ENCODE measurements at regions not wholly inside any gene's neighbourhood (a gene's known extent, or its start where the extent isn't known, plus 50 kb on each side); places are given as distances from the start of the nearest gene placed in this dataset.

DNA sequence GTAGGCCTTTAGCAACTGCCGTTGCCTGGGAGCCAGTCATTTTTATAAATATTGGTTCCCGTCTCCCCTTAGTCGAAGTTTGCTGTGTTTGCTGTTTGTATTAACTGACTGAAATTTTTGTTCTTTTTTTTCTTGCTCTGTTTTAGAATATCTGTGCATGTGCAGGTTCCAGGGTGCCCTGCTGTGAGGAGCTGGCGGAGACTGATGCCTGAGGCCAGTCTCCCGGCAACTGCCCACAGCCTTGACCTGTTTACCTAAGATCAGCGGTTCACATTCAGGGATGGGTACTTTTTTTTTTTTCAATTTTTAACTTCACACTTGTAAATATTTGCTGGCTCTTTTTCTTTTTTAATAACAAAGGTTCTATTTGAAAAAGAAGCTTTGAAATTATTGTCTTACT lies 262.6 kb upstream of the ADAMTS16 start:
- no peak for DNase-seq
- Histone ChIP-seq H3K27ac (ENCODE audit: low read depth, low read length) (no peak overlapping the region), H3K9ac (ENCODE audit: extremely low read depth, low read length, poor library complexity, severe bottlenecking) (no peak overlapping the region), H3K27me3 (ENCODE audit: control insufficient read depth, insufficient read depth, low read length, poor library complexity, severe bottlenecking) (no peaks in the 10 kb centered on the region), H3K4me1 (ENCODE audit: control insufficient read depth, insufficient read depth, low read length) (no peaks in the 10 kb centered on the region), H3K9me3 (ENCODE audit: control insufficient read depth, low read length) (no peaks in the 10 kb centered on the region), H3K36me3 (ENCODE audit: control insufficient read depth, insufficient read depth, low read length) (no peaks in the 10 kb centered on the region), H3K4me3 (ENCODE audit: low read length) (no peak overlapping the region)
- Mint-ChIP-seq H3K4me1 (no peaks in the 10 kb centered on the region), H3K27me3 (ENCODE audit: insufficient read depth) (peaks cover 1% of the 10 kb centered on the region), H3K36me3 (ENCODE audit: low read depth) (no peaks in the 10 kb centered on the region), H3K4me3 (no peak overlapping the region), H3K9me3 (no peaks in the 10 kb centered on the region), H3K27ac (no peak overlapping the region)
- TF ChIP-seq CTCF (conservative IDR thresholded peaks at IDR 0.05) = no peak
- 93 to 94% methylated on average over 5 to 6 of the region's 6 CpGs for WGBS, 2 experiments (ENCODE audit: insufficient coverage in 1 of 2, insufficient read length in 1 of 2)

- Mint-ChIP-seq H3K9me3 (no peaks in the 10 kb centered on the region), H3K36me3 (ENCODE audit: low read depth) (no peaks in the 10 kb centered on the region), H3K4me3 (no peak overlapping the region), H3K27me3 (ENCODE audit: insufficient read depth) (peaks cover 1% of the 10 kb centered on the region), H3K27ac (no peak overlapping the region), H3K4me1 (no peaks in the 10 kb centered on the region)
- Histone ChIP-seq H3K9ac (ENCODE audit: extremely low read depth, low read length, poor library complexity, severe bottlenecking) (no peak overlapping the region), H3K9me3 (ENCODE audit: control insufficient read depth, low read length) (no peaks in the 10 kb centered on the region), H3K27ac (ENCODE audit: low read depth, low read length) (no peak overlapping the region), H3K27me3 (ENCODE audit: control insufficient read depth, insufficient read depth, low read length, poor library complexity, severe bottlenecking) (no peaks in the 10 kb centered on the region), H3K4me1 (ENCODE audit: control insufficient read depth, insufficient read depth, low read length) (no peaks in the 10 kb centered on the region), H3K36me3 (ENCODE audit: control insufficient read depth, insufficient read depth, low read length) (no peaks in the 10 kb centered on the region), H3K4me3 (ENCODE audit: low read length) (no peak overlapping the region)
- no peak for TF ChIP-seq CTCF (conservative IDR thresholded peaks at IDR 0.05)
- 90 to 95% methylated on average over 4 to 10 of the region's 10 CpGs for WGBS, 2 experiments (ENCODE audit: insufficient coverage in 1 of 2, insufficient read length in 1 of 2)
- no peak for DNase-seq
Measured at GRCh38 chr5:4879075-4879474, 261.1 kb upstream of the ADAMTS16 start.

- H3K4me1 Mint-ChIP-seq = no peaks in the 10 kb centered on the region
- H3K9me3 ChIP-seq (ENCODE audit: control insufficient read depth, low read length) = no peaks in the 10 kb centered on the region
- H3K36me3 Mint-ChIP-seq (ENCODE audit: low read depth) = no peaks in the 10 kb centered on the region
- peak; percentile 95 for TF ChIP-seq CTCF (conservative IDR thresholded peaks at IDR 0.05)
- WGBS, 2 experiments (ENCODE audit: insufficient coverage in 1 of 2, insufficient read length in 1 of 2) = 57 to 85% methylated on average over 11 to 15 of the region's 15 CpGs
- no peak overlapping the region for H3K9ac ChIP-seq (ENCODE audit: extremely low read depth, low read length, poor library complexity, severe bottlenecking)
- H3K27me3 Mint-ChIP-seq (ENCODE audit: insufficient read depth) = peaks cover 1% of the 10 kb centered on the region
- H3K27ac Mint-ChIP-seq = peak overlapping the region; percentile 53
- H3K27ac ChIP-seq (ENCODE audit: low read depth, low read length) = no peak overlapping the region
- H3K9me3 Mint-ChIP-seq = no peaks in the 10 kb centered on the region
- H3K27me3 ChIP-seq (ENCODE audit: control insufficient read depth, insufficient read depth, low read length, poor library complexity, severe bottlenecking) = no peaks in the 10 kb centered on the region
- H3K4me1 ChIP-seq (ENCODE audit: control insufficient read depth, insufficient read depth, low read length) = no peaks in the 10 kb centered on the region
- H3K4me3 ChIP-seq (ENCODE audit: low read length) = no peak overlapping the region
- H3K36me3 ChIP-seq (ENCODE audit: control insufficient read depth, insufficient read depth, low read length) = no peaks in the 10 kb centered on the region
- no peak overlapping the region for H3K4me3 Mint-ChIP-seq
- peak; percentile 95 for DNase-seq
Measured at GRCh38 chr5:4879693-4880303, 260.3 kb upstream of the ADAMTS16 start.

Measured in endodermal cell (in vitro differentiated cells).